ENCODE measurements at regions not wholly inside any gene's neighbourhood (a gene's known extent, or its start where the extent isn't known, plus 50 kb on each side); places are given as distances from the start of the nearest gene placed in this dataset.
A peak's percentile ranks its signal among the peaks of the same experiment; 100 is the strongest.

DNA sequence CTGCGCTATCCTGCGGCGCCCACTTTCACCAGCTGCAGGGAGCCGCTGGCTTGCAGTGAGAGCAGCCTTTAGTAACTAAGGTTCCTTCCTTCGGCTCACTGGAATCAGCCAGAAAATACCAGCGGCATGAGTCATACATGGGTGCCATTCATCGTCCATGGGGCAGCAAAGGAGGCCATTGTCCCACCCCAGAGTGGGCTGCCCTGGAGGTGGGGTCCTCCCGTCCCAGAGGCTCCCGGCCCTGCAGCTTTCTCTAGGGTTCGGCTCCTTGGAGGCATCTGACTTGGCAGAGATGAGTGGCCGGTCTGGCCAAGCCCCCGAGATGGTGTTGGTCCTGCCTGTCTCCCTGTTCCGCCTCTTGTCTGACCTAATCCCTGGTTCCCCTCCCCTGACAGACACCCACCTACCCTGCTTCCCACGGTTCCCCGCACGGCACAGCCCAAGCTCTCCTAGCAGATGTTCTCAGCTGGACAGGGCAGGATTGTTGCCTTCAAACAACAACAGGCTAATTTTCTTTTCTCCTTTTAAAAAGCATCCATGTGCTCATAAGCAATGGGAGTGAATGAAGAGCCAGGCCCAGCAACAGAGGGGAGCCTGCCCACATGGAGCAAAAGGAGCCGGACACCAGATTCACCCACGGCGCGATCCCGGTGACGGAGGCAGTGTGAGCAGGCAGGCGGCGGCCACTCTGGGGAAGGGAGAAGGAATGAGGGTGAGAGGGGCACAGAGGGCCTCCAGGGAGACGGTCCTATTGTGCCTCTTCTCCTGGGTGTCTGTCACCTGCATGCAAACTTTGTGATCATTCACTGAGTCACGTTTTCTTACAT lies 97.0 kb upstream of the COL5A1 start:
- DNase-seq (ENCODE audit: low spot score) = no peak
- H3K27ac ChIP-seq = peak overlapping the region in 1 of 2 donors; percentile 60
- H3K4me3 ChIP-seq = no peak overlapping the region
- TF ChIP-seq, protein P1, sequence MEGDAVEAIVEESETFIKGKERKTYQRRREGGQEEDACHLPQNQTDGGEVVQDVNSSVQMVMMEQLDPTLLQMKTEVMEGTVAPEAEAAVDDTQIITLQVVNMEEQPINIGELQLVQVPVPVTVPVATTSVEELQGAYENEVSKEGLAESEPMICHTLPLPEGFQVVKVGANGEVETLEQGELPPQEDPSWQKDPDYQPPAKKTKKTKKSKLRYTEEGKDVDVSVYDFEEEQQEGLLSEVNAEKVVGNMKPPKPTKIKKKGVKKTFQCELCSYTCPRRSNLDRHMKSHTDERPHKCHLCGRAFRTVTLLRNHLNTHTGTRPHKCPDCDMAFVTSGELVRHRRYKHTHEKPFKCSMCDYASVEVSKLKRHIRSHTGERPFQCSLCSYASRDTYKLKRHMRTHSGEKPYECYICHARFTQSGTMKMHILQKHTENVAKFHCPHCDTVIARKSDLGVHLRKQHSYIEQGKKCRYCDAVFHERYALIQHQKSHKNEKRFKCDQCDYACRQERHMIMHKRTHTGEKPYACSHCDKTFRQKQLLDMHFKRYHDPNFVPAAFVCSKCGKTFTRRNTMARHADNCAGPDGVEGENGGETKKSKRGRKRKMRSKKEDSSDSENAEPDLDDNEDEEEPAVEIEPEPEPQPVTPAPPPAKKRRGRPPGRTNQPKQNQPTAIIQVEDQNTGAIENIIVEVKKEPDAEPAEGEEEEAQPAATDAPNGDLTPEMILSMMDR (IDR thresholded peaks at IDR 0.05) = no peak

DNA sequence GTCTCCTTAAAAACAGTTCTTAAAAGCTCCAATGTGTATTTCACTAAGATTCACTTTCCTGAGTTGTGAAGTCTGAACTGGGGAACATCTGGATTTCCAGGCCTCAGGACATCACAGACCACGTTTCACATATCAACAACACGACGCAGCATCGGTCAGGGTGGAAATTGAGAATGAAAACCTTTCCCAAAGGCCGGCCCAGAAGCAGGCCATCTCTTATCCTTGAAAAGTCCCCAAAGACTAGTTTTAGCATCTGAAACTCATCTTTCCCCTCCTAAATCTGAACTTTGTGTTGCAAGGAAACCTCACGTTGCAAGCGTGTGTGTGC lies 96.4 kb upstream of the COL5A1 start:
- TF ChIP-seq, protein P1 (IDR thresholded peaks at IDR 0.05) = no peak
- no peak for DNase-seq (ENCODE audit: low spot score)
- H3K27ac ChIP-seq = peak overlapping the region in 1 of 2 donors; percentile 60
- H3K4me3 ChIP-seq = no peak overlapping the region

DNA sequence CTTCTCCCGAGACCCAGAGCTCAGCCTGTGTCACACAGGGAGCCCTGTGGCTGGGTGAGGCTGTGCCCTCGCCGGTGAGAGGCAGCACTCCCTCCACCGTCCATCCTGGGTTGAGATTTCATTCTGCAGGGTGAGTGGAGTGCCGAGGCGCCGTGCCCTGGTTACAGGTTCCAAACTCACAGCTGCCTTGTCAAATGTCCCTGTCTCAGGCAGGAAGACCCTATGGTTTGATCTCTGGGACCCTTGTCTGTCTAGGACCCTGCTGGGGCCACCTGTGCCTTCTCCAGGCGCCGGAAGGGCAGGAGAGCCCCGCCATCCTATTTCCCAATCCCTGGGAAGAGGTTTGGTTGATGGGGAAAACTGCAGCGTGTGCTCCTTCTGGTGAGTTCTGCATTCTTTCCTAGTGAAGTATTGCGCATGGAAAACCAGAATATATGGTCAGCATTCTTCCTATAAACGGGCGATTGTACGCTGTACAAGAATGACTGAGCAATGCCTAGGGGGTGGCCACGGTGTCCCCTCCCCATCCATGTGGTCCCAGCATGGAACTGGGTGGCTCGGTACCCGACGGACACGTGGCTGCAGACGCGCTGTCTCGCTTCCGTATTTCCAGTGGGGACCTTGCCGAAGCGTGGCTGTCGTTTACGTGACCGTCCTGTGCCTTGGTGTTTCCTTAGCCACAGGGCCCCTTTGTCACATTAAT lies 95.9 kb upstream of the COL5A1 start:
- peak overlapping the region; percentile 23 for H3K4me3 ChIP-seq
- no peak for DNase-seq (ENCODE audit: low spot score)

DNA sequence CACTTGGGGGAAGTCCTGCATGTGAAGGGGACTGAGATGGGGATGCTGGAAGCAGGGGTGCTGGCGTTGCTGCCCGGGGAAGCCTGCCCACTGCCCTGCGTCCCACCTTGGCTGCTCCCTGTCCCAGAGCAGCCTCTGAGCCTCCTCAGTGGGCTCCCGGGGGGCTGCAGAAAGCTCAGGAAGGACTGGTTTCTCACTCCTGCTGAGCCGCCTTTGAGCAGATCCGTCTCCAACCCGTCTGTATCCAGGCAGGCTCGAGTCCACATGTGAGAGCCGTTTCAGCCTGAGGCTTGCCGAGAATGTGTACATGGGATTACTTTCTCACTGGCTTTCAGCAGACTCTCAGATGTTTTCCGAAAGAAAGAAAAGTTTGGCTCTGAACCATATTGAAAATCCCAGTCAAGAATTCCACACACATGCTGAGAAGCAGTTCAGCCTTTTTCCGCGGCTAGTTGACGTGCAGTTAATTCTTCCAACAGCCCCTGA lies 95.3 kb upstream of the COL5A1 start:
- TF ChIP-seq, protein P1 (IDR thresholded peaks at IDR 0.05) = no peak
- DNase-seq (ENCODE audit: low spot score) = no peak
- Histone ChIP-seq H3K4me3 (peak overlapping the region; percentile 23), H3K27ac (peak overlapping the region in 1 of 2 donors; percentile 56)

More for the DNA sequence above, 95.9 kb upstream of the COL5A1 start:
- H3K27ac ChIP-seq = peak overlapping the region in 1 of 2 donors; percentile 60
- TF ChIP-seq, protein P1 (IDR thresholded peaks at IDR 0.05) = no peak

DNA sequence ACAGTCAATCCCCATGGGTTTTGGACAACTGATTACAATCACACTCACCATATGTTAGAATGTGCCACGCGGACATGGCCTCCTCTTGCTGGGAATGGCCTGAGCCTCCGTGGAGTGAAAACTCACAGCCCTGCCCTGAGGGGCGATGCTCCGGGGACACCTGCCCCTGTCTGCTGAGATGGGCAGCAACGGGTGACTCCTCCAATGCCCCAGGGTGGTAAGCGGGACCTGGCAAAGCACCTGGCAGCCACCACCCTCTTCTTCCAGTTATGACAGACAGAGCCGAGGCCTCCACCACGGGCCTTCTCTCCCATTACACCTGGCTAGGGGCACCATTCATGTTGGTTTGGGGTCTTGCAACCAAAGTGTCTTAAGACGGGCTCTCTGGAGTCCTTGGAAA lies 94.9 kb upstream of the COL5A1 start:
- H3K27ac ChIP-seq = no peak overlapping the region
- H3K4me3 ChIP-seq = no peak overlapping the region
- TF ChIP-seq, protein P1 (IDR thresholded peaks at IDR 0.05) = no peak
- DNase-seq (ENCODE audit: low spot score) = no peak

DNA sequence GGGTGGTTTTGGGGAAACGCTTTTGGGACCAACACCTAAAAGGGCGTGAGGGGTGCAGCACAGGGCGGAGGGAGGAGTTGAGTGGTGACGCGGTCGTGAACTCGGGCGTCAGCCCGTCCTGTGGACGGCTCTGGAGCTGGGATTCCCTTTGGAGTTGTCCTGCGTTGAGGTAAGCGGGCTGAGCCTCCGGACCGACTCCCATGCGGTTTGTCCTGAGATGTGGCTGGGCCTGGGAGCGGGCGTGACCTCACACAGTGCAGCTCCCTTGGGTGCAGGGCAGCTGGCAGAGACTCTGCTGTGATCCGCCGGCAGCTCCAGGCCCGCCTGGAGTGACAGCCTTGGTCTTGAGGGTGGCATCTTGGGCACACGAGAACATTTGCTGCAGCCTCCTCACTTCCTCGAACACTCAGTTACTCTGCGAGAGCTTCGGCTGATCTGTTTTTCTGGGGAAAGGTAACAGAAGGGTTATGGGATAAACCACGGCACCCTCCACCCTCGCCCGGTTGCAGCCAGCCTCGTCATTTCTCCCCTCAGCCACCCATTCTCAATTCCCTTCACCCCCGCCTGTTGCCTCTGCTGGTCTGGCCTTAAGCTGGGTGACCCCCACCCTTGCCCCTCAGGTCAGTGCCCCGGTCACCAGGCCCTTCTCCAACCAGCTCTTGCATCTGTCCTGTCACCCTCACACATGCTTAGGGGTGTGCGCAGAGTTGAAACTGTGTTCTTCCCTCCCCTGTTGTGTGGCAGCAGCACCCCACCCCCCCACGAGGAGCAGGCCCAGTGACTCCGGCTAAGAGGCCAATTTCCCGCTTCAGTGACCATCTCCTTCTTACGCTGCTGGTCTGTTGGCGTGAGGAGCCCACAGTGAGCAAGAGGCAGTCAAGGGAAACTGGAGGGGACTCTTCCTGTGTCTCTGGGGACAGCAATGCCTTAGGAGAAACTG lies 94.2 kb upstream of the COL5A1 start:
- Histone ChIP-seq H3K27ac (no peak overlapping the region), H3K4me3 (no peak overlapping the region)
- DNase-seq (ENCODE audit: low spot score) = no peak
- TF ChIP-seq, protein P1 (IDR thresholded peaks at IDR 0.05) = no peak

Data from coronary artery (tissue), 2 donors.